GM23338 (cell line): ENCODE measurements at regions not wholly inside any gene's neighbourhood (a gene's known extent, or its start where the extent isn't known, plus 50 kb on each side); places are given as distances from the start of the nearest gene placed in this dataset.
A peak's percentile ranks its signal among the peaks of the same experiment; 100 is the strongest.

Experiments used
- ATAC-seq: fragments of 200-7000 bp; cut with Tn5 transposase; 3 replicates; pipeline ENCODE4 v1.9.1; 2020
- DNase-seq: peaks from one replicate; pipeline ENCODE4 v3.0.0-alpha.2; 2015; ENCODE audit warnings: low spot score
- H2AFZ ChIP-seq: fragments of 200-600 bp; sonication (generic); 2 replicates; pipeline ENCODE4 v1.8.0; 2016; ENCODE audit warnings: antibody characterized with exemption, mild to moderate bottlenecking, moderate library complexity
- H3F3A ChIP-seq: fragments of 200-600 bp; sonication (generic); replicated peaks from 2 replicates; pipeline ENCODE4 v1.8.0; 2017; ENCODE audit warnings: antibody characterized with exemption, mixed run types, low read depth
- H3K27ac ChIP-seq: fragments of 200-600 bp; sonication (generic); 2 replicates; pipeline ENCODE4 v1.6.1; 2016; ENCODE audit warnings: low read depth
- H3K27me3 ChIP-seq: fragments of 200-600 bp; sonication (generic); 2 replicates; pipeline ENCODE4 v1.8.0; 2016; ENCODE audit warnings: mild to moderate bottlenecking, mixed run types, moderate library complexity; ENCODE audit not compliant: insufficient read depth
- H3K36me3 ChIP-seq: fragments of 200-600 bp; sonication (generic); 2 replicates; pipeline ENCODE4 v1.8.0; 2016; ENCODE audit warnings: mild to moderate bottlenecking; ENCODE audit not compliant: insufficient read depth
- H3K4me1 ChIP-seq: fragments of 200-600 bp; sonication (generic); 2 replicates; pipeline ENCODE4 v1.8.0; 2016; ENCODE audit warnings: mild to moderate bottlenecking, moderate library complexity; ENCODE audit not compliant: insufficient read depth
- H3K4me2 ChIP-seq: fragments of 200-600 bp; sonication (generic); 2 replicates; pipeline ENCODE4 v1.7.1; 2017; ENCODE audit warnings: mixed run types
- H3K4me3 ChIP-seq: fragments of 200-600 bp; sonication (generic); 2 replicates; pipeline ENCODE4 v1.6.1; 2016; ENCODE audit warnings: mixed run types
- H3K79me2 ChIP-seq: fragments of 200-600 bp; sonication (generic); replicated peaks from 2 replicates; pipeline ENCODE4 v1.8.0; 2017; ENCODE audit warnings: mild to moderate bottlenecking; ENCODE audit not compliant: insufficient read depth
- H3K9me2 ChIP-seq: fragments of 200-600 bp; sonication (generic); 2 replicates; pipeline ENCODE4 v1.8.0; 2017; ENCODE audit not compliant: insufficient read depth
- H4K20me1 ChIP-seq: fragments of 200-600 bp; sonication (generic); replicated peaks from 2 replicates; pipeline ENCODE4 v1.8.0; 2017; ENCODE audit warnings: mild to moderate bottlenecking; ENCODE audit not compliant: insufficient read depth
- H3K27ac Mint-ChIP-seq: 2 replicates; pipeline ENCODE4 v1.8.0; 2020; ENCODE audit warnings: inconsistent platforms, mild to moderate bottlenecking, moderate library complexity, mixed read lengths
- H3K27me3 Mint-ChIP-seq: 3 replicates; pipeline ENCODE4 v1.8.0; 2022; ENCODE audit warnings: low read depth, mild to moderate bottlenecking, moderate library complexity, mixed read lengths, inconsistent platforms; ENCODE audit not compliant: insufficient read depth, poor library complexity
- H3K36me3 Mint-ChIP-seq: 3 replicates; pipeline ENCODE4 v1.8.0; 2021; ENCODE audit warnings: low read depth, mild to moderate bottlenecking, inconsistent platforms, moderate library complexity, mixed read lengths
- H3K4me1 Mint-ChIP-seq: 3 replicates; pipeline ENCODE4 v1.8.0; 2020; ENCODE audit warnings: mild to moderate bottlenecking, inconsistent platforms, mixed read lengths
- H3K4me3 Mint-ChIP-seq: 3 replicates; pipeline ENCODE4 v1.8.0; 2021; ENCODE audit warnings: moderate library complexity, mild to moderate bottlenecking, inconsistent platforms, mixed read lengths
- H3K9me3 Mint-ChIP-seq: 3 replicates; pipeline ENCODE4 v1.8.0; 2020; ENCODE audit warnings: moderate library complexity, mild to moderate bottlenecking, inconsistent platforms, mixed read lengths
- CREB1 ChIP-seq: fragments of 250-450 bp; sonication (Bioruptor Pico); IDR thresholded peaks from 2 replicates; pipeline ENCODE4 v1.5.0; 2020; ENCODE audit warnings: low read depth, mild to moderate bottlenecking, moderate library complexity
- EZH2 ChIP-seq: fragments of 200-600 bp; sonication (generic); IDR thresholded peaks from one replicate; pipeline ENCODE4 v1.8.0; 2017; ENCODE audit warnings: antibody characterized with exemption, mild to moderate bottlenecking, low read depth; ENCODE audit not compliant: unreplicated experiment
- JUNB ChIP-seq: IDR thresholded peaks from one replicate; pipeline ENCODE4 v1.6.1; 2016; ENCODE audit warnings: antibody characterized with exemption; ENCODE audit not compliant: unreplicated experiment
- NANOG ChIP-seq: IDR thresholded peaks from 2 replicates; pipeline ENCODE4 v1.6.1; 2016; ENCODE audit warnings: antibody characterized with exemption, borderline replicate concordance
- POLR2AphosphoS5 ChIP-seq: IDR thresholded peaks from 2 replicates; pipeline ENCODE4 v1.6.1; 2016; ENCODE audit warnings: antibody characterized with exemption, low read depth
- ZNF331 ChIP-seq: fragments of 250-450 bp; sonication (Bioruptor Pico); IDR thresholded peaks from 2 replicates; pipeline ENCODE4 v1.5.0; 2020; ENCODE audit warnings: low read depth, mild to moderate bottlenecking, moderate library complexity
- TF ChIP-seq, protein P1 (sequence below), 2 experiments: fragments of 200-600 bp in 1 of 2; sonication (generic) in 1 of 2; conservative IDR thresholded peaks; 2 replicates each; pipeline versions ENCODE4 v1.5.1 to v1.6.1; 2016 to 2017; ENCODE audit warnings: antibody characterized with exemption in 2 of 2, low read depth in 2 of 2, mild to moderate bottlenecking in 2 of 2, moderate library complexity in 1 of 2
- TF ChIP-seq, protein P2 (sequence below): IDR thresholded peaks from 2 replicates; pipeline ENCODE4 v1.6.1; 2016; ENCODE audit warnings: antibody characterized with exemption
- TF ChIP-seq, protein P3 (sequence below): IDR thresholded peaks from one replicate; pipeline ENCODE4 v1.6.1; 2018; ENCODE audit warnings: antibody characterized with exemption; ENCODE audit not compliant: unreplicated experiment
- TF ChIP-seq, protein P4 (sequence below): fragments of 250-450 bp; sonication (Bioruptor Pico); IDR thresholded peaks from 2 replicates; pipeline ENCODE4 v1.5.0; 2020; ENCODE audit warnings: mild to moderate bottlenecking, moderate library complexity

DNA sequence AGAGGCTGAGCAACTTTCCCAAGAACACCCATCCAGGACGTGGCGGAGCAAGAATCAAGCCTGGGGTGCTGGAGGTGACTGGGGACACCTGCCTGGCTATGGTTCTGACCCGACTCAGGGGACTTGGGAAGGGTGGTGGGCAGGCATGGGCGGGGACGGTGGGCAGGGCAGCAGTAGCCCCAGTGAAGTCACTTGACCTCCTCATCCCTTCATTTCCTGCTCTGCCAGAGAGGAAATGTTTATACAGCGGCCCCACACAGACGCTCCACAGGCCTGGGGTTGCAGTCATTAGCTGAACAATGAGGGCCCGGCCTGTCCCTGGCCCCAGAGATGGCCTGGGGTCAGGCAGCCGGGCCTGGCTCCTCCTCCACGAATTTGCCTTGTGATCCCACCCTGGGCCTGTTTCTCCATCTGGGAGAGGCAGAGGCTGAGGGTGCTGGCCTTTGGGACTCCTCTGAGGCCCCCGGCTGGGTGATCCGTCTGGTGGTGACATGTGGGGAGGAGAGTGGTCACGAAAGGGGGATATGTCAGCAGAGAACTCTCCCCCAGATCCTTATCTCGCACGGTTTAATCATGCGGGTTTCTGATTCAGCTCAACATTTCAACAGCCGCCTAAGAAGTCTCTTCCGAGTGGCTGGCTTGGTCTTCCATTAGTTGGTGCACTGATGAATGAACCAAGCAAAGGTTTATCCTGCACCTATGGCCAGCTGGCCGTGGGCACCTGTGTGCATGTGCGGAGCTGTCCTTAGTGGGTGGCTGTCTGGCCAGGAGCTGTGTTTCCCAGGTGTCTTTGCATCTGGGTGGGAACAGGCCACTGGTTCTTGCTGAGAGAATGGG, 175.9 kb downstream of the IRF8 start:
- H2AFZ ChIP-seq, result 0 out of 2 replicates have a peak overlapping the region, but pooled peaks have one; percentile 18
- no peak overlapping the region for H3K27ac ChIP-seq
- peaks cover 19% of the 10 kb centered on the region for H3K27me3 Mint-ChIP-seq
- H3F3A ChIP-seq, result no peaks in the 10 kb centered on the region
- no peaks in the 10 kb centered on the region for H3K9me3 Mint-ChIP-seq
- peak; percentile 29 for DNase-seq
- H3K4me2 ChIP-seq, result no peak overlapping the region
- H3K9me2 ChIP-seq, result no peaks in the 10 kb centered on the region
- no peaks in the 10 kb centered on the region for H3K36me3 Mint-ChIP-seq
- TF ChIP-seq ZNF331 (CRISPR knock-in tag), result no peak
- no peak for TF ChIP-seq POLR2AphosphoS5
- TF ChIP-seq, protein P1, sequence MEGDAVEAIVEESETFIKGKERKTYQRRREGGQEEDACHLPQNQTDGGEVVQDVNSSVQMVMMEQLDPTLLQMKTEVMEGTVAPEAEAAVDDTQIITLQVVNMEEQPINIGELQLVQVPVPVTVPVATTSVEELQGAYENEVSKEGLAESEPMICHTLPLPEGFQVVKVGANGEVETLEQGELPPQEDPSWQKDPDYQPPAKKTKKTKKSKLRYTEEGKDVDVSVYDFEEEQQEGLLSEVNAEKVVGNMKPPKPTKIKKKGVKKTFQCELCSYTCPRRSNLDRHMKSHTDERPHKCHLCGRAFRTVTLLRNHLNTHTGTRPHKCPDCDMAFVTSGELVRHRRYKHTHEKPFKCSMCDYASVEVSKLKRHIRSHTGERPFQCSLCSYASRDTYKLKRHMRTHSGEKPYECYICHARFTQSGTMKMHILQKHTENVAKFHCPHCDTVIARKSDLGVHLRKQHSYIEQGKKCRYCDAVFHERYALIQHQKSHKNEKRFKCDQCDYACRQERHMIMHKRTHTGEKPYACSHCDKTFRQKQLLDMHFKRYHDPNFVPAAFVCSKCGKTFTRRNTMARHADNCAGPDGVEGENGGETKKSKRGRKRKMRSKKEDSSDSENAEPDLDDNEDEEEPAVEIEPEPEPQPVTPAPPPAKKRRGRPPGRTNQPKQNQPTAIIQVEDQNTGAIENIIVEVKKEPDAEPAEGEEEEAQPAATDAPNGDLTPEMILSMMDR (conservative IDR thresholded peaks at IDR 0.05; ENCODE audit: low read depth in 2 of 2), result no peak
- no peak for TF ChIP-seq NANOG
- no peak for TF ChIP-seq CREB1 (CRISPR knock-in tag)
- TF ChIP-seq, protein P2, sequence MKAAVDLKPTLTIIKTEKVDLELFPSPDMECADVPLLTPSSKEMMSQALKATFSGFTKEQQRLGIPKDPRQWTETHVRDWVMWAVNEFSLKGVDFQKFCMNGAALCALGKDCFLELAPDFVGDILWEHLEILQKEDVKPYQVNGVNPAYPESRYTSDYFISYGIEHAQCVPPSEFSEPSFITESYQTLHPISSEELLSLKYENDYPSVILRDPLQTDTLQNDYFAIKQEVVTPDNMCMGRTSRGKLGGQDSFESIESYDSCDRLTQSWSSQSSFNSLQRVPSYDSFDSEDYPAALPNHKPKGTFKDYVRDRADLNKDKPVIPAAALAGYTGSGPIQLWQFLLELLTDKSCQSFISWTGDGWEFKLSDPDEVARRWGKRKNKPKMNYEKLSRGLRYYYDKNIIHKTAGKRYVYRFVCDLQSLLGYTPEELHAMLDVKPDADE, result no peak
- TF ChIP-seq EZH2, result no peak
- no peak for TF ChIP-seq JUNB
- TF ChIP-seq, protein P3, sequence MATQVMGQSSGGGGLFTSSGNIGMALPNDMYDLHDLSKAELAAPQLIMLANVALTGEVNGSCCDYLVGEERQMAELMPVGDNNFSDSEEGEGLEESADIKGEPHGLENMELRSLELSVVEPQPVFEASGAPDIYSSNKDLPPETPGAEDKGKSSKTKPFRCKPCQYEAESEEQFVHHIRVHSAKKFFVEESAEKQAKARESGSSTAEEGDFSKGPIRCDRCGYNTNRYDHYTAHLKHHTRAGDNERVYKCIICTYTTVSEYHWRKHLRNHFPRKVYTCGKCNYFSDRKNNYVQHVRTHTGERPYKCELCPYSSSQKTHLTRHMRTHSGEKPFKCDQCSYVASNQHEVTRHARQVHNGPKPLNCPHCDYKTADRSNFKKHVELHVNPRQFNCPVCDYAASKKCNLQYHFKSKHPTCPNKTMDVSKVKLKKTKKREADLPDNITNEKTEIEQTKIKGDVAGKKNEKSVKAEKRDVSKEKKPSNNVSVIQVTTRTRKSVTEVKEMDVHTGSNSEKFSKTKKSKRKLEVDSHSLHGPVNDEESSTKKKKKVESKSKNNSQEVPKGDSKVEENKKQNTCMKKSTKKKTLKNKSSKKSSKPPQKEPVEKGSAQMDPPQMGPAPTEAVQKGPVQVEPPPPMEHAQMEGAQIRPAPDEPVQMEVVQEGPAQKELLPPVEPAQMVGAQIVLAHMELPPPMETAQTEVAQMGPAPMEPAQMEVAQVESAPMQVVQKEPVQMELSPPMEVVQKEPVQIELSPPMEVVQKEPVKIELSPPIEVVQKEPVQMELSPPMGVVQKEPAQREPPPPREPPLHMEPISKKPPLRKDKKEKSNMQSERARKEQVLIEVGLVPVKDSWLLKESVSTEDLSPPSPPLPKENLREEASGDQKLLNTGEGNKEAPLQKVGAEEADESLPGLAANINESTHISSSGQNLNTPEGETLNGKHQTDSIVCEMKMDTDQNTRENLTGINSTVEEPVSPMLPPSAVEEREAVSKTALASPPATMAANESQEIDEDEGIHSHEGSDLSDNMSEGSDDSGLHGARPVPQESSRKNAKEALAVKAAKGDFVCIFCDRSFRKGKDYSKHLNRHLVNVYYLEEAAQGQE, result no peak
- TF ChIP-seq, protein P4, sequence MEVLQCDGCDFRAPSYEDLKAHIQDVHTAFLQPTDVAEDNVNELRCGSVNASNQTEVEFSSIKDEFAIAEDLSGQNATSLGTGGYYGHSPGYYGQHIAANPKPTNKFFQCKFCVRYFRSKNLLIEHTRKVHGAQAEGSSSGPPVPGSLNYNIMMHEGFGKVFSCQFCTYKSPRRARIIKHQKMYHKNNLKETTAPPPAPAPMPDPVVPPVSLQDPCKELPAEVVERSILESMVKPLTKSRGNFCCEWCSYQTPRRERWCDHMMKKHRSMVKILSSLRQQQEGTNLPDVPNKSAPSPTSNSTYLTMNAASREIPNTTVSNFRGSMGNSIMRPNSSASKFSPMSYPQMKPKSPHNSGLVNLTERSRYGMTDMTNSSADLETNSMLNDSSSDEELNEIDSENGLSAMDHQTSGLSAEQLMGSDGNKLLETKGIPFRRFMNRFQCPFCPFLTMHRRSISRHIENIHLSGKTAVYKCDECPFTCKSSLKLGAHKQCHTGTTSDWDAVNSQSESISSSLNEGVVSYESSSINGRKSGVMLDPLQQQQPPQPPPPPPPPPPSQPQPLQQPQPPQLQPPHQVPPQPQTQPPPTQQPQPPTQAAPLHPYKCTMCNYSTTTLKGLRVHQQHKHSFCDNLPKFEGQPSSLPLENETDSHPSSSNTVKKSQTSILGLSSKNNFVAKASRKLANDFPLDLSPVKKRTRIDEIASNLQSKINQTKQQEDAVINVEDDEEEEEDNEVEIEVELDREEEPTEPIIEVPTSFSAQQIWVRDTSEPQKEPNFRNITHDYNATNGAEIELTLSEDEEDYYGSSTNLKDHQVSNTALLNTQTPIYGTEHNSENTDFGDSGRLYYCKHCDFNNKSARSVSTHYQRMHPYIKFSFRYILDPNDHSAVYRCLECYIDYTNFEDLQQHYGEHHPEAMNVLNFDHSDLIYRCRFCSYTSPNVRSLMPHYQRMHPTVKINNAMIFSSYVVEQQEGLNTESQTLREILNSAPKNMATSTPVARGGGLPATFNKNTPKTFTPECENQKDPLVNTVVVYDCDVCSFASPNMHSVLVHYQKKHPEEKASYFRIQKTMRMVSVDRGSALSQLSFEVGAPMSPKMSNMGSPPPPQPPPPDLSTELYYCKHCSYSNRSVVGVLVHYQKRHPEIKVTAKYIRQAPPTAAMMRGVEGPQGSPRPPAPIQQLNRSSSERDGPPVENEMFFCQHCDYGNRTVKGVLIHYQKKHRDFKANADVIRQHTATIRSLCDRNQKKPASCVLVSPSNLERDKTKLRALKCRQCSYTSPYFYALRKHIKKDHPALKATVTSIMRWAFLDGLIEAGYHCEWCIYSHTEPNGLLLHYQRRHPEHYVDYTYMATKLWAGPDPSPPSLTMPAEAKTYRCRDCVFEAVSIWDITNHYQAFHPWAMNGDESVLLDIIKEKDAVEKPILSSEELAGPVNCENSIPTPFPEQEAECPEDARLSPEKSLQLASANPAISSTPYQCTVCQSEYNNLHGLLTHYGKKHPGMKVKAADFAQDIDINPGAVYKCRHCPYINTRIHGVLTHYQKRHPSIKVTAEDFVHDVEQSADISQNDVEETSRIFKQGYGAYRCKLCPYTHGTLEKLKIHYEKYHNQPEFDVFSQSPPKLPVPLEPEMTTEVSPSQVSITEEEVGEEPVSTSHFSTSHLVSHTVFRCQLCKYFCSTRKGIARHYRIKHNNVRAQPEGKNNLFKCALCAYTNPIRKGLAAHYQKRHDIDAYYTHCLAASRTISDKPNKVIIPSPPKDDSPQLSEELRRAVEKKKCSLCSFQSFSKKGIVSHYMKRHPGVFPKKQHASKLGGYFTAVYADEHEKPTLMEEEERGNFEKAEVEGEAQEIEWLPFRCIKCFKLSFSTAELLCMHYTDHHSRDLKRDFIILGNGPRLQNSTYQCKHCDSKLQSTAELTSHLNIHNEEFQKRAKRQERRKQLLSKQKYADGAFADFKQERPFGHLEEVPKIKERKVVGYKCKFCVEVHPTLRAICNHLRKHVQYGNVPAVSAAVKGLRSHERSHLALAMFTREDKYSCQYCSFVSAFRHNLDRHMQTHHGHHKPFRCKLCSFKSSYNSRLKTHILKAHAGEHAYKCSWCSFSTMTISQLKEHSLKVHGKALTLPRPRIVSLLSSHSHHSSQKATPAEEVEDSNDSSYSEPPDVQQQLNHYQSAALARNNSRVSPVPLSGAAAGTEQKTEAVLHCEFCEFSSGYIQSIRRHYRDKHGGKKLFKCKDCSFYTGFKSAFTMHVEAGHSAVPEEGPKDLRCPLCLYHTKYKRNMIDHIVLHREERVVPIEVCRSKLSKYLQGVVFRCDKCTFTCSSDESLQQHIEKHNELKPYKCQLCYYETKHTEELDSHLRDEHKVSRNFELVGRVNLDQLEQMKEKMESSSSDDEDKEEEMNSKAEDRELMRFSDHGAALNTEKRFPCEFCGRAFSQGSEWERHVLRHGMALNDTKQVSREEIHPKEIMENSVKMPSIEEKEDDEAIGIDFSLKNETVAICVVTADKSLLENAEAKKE (CRISPR knock-in tag), result no peak
- H3K4me1 ChIP-seq, result no peaks in the 10 kb centered on the region
- no peaks in the 10 kb centered on the region for H3K36me3 ChIP-seq
- no peaks in the 10 kb centered on the region for H3K79me2 ChIP-seq
- ATAC-seq, result peak; percentile 67
- H3K4me1 Mint-ChIP-seq, result peaks cover 22% of the 10 kb centered on the region
- no peak overlapping the region for H3K4me3 ChIP-seq
- H4K20me1 ChIP-seq, result no peaks in the 10 kb centered on the region
- no peaks in the 10 kb centered on the region for H3K27me3 ChIP-seq
- H3K4me3 Mint-ChIP-seq, result no peak overlapping the region
- H3K27ac Mint-ChIP-seq, result no peak overlapping the region
